Hematopoietic multipotent progenitor cell treated with erythropoietin and hydrocortisone succinate and interleukin-3 and kit ligand, for 15 days (in vitro differentiated cells): ENCODE measurements at regions not wholly inside any gene's neighbourhood (a gene's known extent, or its start where the extent isn't known, plus 50 kb on each side); places are given as distances from the start of the nearest gene placed in this dataset.

ENCODE experiments used
- DNase-seq: peaks from one replicate; pipeline ENCODE4 v3.0.0-alpha.2; 2015; ENCODE audit warnings: low spot score

DNA sequence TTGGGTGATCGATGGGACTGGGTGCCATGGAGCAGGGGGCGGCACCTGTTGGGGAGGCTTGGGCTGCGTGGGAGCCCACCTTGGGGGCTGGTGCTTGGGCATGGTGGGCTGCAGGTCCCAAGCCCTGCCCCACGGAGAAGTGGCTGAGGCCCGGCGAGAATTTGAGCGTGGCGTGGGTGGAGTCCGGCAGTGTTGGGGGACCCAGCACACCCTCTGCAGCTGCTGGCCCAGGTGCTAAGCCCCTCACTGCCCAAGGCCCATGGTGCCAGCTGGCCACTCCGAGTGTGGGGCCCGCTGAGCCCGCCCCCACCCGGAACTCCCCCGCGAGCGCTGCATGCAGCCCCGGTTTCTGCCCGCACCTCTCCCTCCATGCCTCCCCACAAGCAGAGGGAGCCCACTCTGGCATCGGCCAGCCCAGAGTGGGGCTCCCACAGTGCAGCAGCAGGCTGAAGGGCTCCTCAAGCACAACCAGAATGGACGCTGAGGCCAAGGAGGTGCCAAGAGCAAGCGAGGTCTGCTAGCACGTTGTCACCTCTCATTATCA is 1178.6 kb upstream of the CDH10 start:
- no peak for DNase-seq
